Endothelial cell of umbilical vein (primary cell): ENCODE measurements at regions not wholly inside any gene's neighbourhood (a gene's known extent, or its start where the extent isn't known, plus 50 kb on each side); places are given as distances from the start of the nearest gene placed in this dataset.

Experiments
- BruUV-seq: library from RNA; stranded (reverse); fragments of 400-500 nt; replicated peaks from 2 replicates; lab custom pipeline; 2021; lab: Mats Ljungman, UMichigan
- CTCF ChIA-PET: fragments of 300-600, 350-600 bp; sonication (Branson Sonifier 250); formaldehyde crosslinking; loops from one replicate; lab custom pipeline; 2021; ENCODE audit warnings: antibody characterized with exemption, inconsistent platforms; lab: Charles Lee
- POLR2A ChIA-PET: fragments of 300-600, 350-600 bp; sonication (Branson Sonifier 250); formaldehyde crosslinking; loops from one replicate; lab custom pipeline; 2021; ENCODE audit warnings: antibody characterized with exemption, inconsistent platforms; lab: Charles Lee
- DNase-seq: peaks from one replicate; pipeline ENCODE4 v3.0.0-alpha.2; 2011; ENCODE audit warnings: low read depth, low spot score
- FAIRE-seq: peaks from 2 replicates; lab custom pipeline; 2011; peaks lifted over from hg19 to GRCh38; lab: Jason Lieb, UNC
- H2AFZ ChIP-seq: 2 replicates; pipeline ENCODE4 v1.6.0; 2012; ENCODE audit warnings: low read depth, low read length, control low read depth, inconsistent platforms
- H3K27ac ChIP-seq: 2 replicates; pipeline ENCODE4 v1.5.1; 2011; ENCODE audit warnings: low read depth, mild to moderate bottlenecking, control low read depth, low read length, moderate library complexity; ENCODE audit not compliant: insufficient read depth
- H3K27me3 ChIP-seq, 2 experiments: 2 replicates each; pipeline versions ENCODE4 v1.6.0 to v1.6.1; 2011; ENCODE audit warnings: low read length in 2 of 2, mixed read lengths in 1 of 2; ENCODE audit not compliant: control insufficient read depth in 2 of 2, insufficient read depth in 2 of 2
- H3K36me3 ChIP-seq, 2 experiments: 2 replicates in 1 of 2; 3 replicates in 1 of 2; pipeline ENCODE4 v1.5.1; 2011; ENCODE audit warnings: low read length in 2 of 2, mild to moderate bottlenecking in 1 of 2, moderate library complexity in 1 of 2; ENCODE audit not compliant: control insufficient read depth in 2 of 2, insufficient read depth in 2 of 2; ENCODE audit errors: extremely low read depth in 1 of 2
- H3K4me1 ChIP-seq: 3 replicates; pipeline ENCODE4 v1.5.1; 2011; ENCODE audit warnings: mild to moderate bottlenecking, low read length; ENCODE audit not compliant: control insufficient read depth, insufficient read depth; ENCODE audit errors: extremely low read depth
- H3K4me2 ChIP-seq: 2 replicates; pipeline ENCODE4 v1.6.1; 2011; ENCODE audit warnings: low read length, control low read depth, mixed read lengths; ENCODE audit not compliant: insufficient read depth
- H3K4me3 ChIP-seq, 3 experiments: fragments of 200-600 bp in 1 of 3; sonication (generic), shearing (Covaris generic) in 1 of 3; replicated peaks in 1 of 3; 2 replicates each; pipeline ENCODE4 v1.5.1; 2011 to 2016; ENCODE audit warnings: control low read depth in 3 of 3, low read length in 3 of 3, mild to moderate bottlenecking in 2 of 3, inconsistent platforms in 1 of 3, low read depth in 1 of 3, moderate library complexity in 1 of 3; ENCODE audit not compliant: insufficient read depth in 1 of 3
- H3K79me2 ChIP-seq: 2 replicates; pipeline ENCODE4 v1.6.0; 2012; ENCODE audit warnings: low read length, inconsistent platforms; ENCODE audit not compliant: control insufficient read depth, insufficient read depth
- H3K9ac ChIP-seq: replicated peaks from 2 replicates; pipeline ENCODE3; 2011; ENCODE audit warnings: low read length, control low read depth; ENCODE audit not compliant: insufficient read depth; ENCODE audit errors: extremely low read depth
- H3K9me1 ChIP-seq: replicated peaks from 3 replicates; pipeline ENCODE4 v1.6.0; 2011; ENCODE audit warnings: mild to moderate bottlenecking, low read length; ENCODE audit not compliant: control insufficient read depth, insufficient read depth; ENCODE audit errors: extremely low read depth
- H3K9me3 ChIP-seq: replicated peaks from 2 replicates; pipeline ENCODE4 v1.5.1; 2012; ENCODE audit warnings: low read length, inconsistent platforms; ENCODE audit not compliant: control insufficient read depth, insufficient read depth
- H4K20me1 ChIP-seq: replicated peaks from 2 replicates; pipeline ENCODE3; 2011; ENCODE audit warnings: mild to moderate bottlenecking, low read length; ENCODE audit not compliant: control insufficient read depth, insufficient read depth; ENCODE audit errors: extremely low read depth
- EZH2 ChIP-seq: IDR thresholded peaks from 2 replicates; pipeline ENCODE4 v1.6.1; 2012; ENCODE audit warnings: borderline replicate concordance, low read depth, mild to moderate bottlenecking, moderate library complexity, low read length, inconsistent platforms; ENCODE audit not compliant: severe bottlenecking
- FOS ChIP-seq: IDR thresholded peaks from 2 replicates; pipeline ENCODE4 v1.6.1; 2011; ENCODE audit warnings: mild to moderate bottlenecking, low read length, moderate library complexity, borderline replicate concordance; ENCODE audit not compliant: insufficient read depth
- GATA2 ChIP-seq: IDR thresholded peaks from 2 replicates; pipeline ENCODE4 v1.7.0; 2011; ENCODE audit warnings: low read depth, mild to moderate bottlenecking, moderate library complexity, mixed read lengths, low read length; ENCODE audit not compliant: insufficient read length, insufficient read depth
- JUN ChIP-seq: IDR thresholded peaks from 2 replicates; pipeline ENCODE4 v1.6.1; 2011; ENCODE audit warnings: borderline replicate concordance, low read depth; ENCODE audit not compliant: insufficient read length, insufficient read depth
- MYC ChIP-seq: IDR thresholded peaks from one replicate; pipeline ENCODE4 v1.6.1; 2011; ENCODE audit warnings: mild to moderate bottlenecking, low read depth, low read length
- POLR2A ChIP-seq: IDR thresholded peaks from 2 replicates; pipeline ENCODE4 v1.6.1; 2012; ENCODE audit warnings: low read depth, mild to moderate bottlenecking, control low read depth, low read length
- POLR2AphosphoS5 ChIP-seq: IDR thresholded peaks from 2 replicates; pipeline ENCODE4 v1.6.1; 2012; ENCODE audit warnings: low read depth, mild to moderate bottlenecking, control low read depth, low read length, moderate library complexity; ENCODE audit not compliant: insufficient read depth
- dilution Hi-C: fragments of 300-500 bp; cut with MboI; formaldehyde crosslinking; loops from one replicate; pipeline ENCODE4 v1.15.0; 2019; ENCODE audit warnings: low sequenced_read_pairs; ENCODE audit not compliant: extremely low pct_ligation_motif_present
- intact Hi-C: fragments of 100-400 bp; cut with micrococcal nuclease; formaldehyde crosslinking; loops from one replicate; pipeline ENCODE4 v1.10.0; 2022
- TF ChIP-seq, protein P1 (sequence below), 2 donors: IDR thresholded peaks; 1 replicate in 1 of 2; 2 replicates in 1 of 2; pipeline ENCODE4 v1.5.1; 2011; ENCODE audit warnings: low read length in 2 of 2, mild to moderate bottlenecking in 2 of 2, moderate library complexity in 2 of 2, control low read depth in 1 of 2, inconsistent platforms in 1 of 2, low read depth in 1 of 2; ENCODE audit not compliant: insufficient read depth in 1 of 2; ENCODE audit errors: extremely low read depth in 1 of 2
- TF ChIP-seq, protein P2 (sequence below): IDR thresholded peaks from 2 replicates; pipeline ENCODE4 v1.6.1; 2011; ENCODE audit not compliant: insufficient read depth, insufficient read length

- intact Hi-C loops (no loop called here), dilution Hi-C loops (no loop called here)
- DNase-seq (no peak), FAIRE-seq (no peak)
- Histone ChIP-seq H3K79me2 (no peaks in the 10 kb centered on the region), H3K27ac (no peak overlapping the region), H3K4me3 (no peak overlapping the region), H3K4me1 (no peaks in the 10 kb centered on the region), H3K9ac (no peak overlapping the region), H3K36me3 (no peaks in the 10 kb centered on the region), H3K9me3 (no peaks in the 10 kb centered on the region), H3K9me1 (no peaks in the 10 kb centered on the region), H4K20me1 (no peaks in the 10 kb centered on the region), H3K27me3 (peaks cover 3 to 10% of the 10 kb centered on the region in 2 experiments), H3K4me2 (no peak overlapping the region), H2AFZ (no peak overlapping the region)
- ChIA-PET CTCF (no interaction called here), POLR2A (no interaction called here)
- BruUV-seq: no TSS peak
- TF ChIP-seq POLR2A: no peak
- TF ChIP-seq, protein P1, sequence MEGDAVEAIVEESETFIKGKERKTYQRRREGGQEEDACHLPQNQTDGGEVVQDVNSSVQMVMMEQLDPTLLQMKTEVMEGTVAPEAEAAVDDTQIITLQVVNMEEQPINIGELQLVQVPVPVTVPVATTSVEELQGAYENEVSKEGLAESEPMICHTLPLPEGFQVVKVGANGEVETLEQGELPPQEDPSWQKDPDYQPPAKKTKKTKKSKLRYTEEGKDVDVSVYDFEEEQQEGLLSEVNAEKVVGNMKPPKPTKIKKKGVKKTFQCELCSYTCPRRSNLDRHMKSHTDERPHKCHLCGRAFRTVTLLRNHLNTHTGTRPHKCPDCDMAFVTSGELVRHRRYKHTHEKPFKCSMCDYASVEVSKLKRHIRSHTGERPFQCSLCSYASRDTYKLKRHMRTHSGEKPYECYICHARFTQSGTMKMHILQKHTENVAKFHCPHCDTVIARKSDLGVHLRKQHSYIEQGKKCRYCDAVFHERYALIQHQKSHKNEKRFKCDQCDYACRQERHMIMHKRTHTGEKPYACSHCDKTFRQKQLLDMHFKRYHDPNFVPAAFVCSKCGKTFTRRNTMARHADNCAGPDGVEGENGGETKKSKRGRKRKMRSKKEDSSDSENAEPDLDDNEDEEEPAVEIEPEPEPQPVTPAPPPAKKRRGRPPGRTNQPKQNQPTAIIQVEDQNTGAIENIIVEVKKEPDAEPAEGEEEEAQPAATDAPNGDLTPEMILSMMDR (IDR thresholded peaks at IDR 0.05; ENCODE audit: extremely low read depth in 1 of 2, insufficient read depth in 1 of 2, low read depth in 1 of 2, low read length in 2 of 2): no peak
- TF ChIP-seq GATA2: no peak
- no peak for TF ChIP-seq POLR2AphosphoS5
- TF ChIP-seq, protein P2, sequence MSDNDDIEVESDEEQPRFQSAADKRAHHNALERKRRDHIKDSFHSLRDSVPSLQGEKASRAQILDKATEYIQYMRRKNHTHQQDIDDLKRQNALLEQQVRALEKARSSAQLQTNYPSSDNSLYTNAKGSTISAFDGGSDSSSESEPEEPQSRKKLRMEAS: no peak
- TF ChIP-seq FOS: no peak
- TF ChIP-seq MYC: no peak
- no peak for TF ChIP-seq EZH2
- no peak for TF ChIP-seq JUN
Measured at GRCh38 chr1:116291024-116291423, 82.0 kb upstream of the ATP1A1 start.
